HG03095 (cell line): ENCODE measurements at regions not wholly inside any gene's neighbourhood (a gene's known extent, or its start where the extent isn't known, plus 50 kb on each side); places are given as distances from the start of the nearest gene placed in this dataset.

Experiments used
- ATAC-seq: cut with Tn5 transposase; IDR thresholded peaks from one replicate; pipeline ENCODE4 v1.9.1; 2021; ENCODE audit warnings: moderate library complexity; ENCODE audit not compliant: unreplicated experiment

GRCh38 chr1:56357927-56358690 lies 221.3 kb downstream of the PLPP3 start:
- ATAC-seq = no peak

GRCh38 chr1:56356376-56356990 lies 222.9 kb downstream of the PLPP3 start:
- ATAC-seq = no peak

GRCh38 chr1:56355918-56356317 lies 223.4 kb downstream of the PLPP3 start:
- no peak for ATAC-seq

GRCh38 chr1:56355422-56355821 lies 223.9 kb downstream of the PLPP3 start:
- no peak for ATAC-seq

GRCh38 chr1:56345831-56346230 lies 233.5 kb downstream of the PLPP3 start:
- no peak for ATAC-seq

- no peak for ATAC-seq
These were observed 238.4 kb downstream of the PLPP3 start for GRCh38 chr1:56340977-56341376.

- no peak for ATAC-seq
These were observed 239.4 kb downstream of the PLPP3 start for GRCh38 chr1:56339786-56340465.

- no peak for ATAC-seq
These were observed 240.3 kb downstream of the PLPP3 start for GRCh38 chr1:56339093-56339492.

- no peak for ATAC-seq
These were observed 242.4 kb downstream of the PLPP3 start for GRCh38 chr1:56336982-56337381.

GRCh38 chr1:56335394-56335793 lies 244.0 kb downstream of the PLPP3 start:
- ATAC-seq = no peak

GRCh38 chr1:56334047-56334446 lies 245.3 kb downstream of the PLPP3 start:
- ATAC-seq = no peak

GRCh38 chr1:56333461-56333860 lies 245.9 kb downstream of the PLPP3 start:
- ATAC-seq = no peak

GRCh38 chr1:56331892-56332567 lies 247.3 kb downstream of the PLPP3 start:
- ATAC-seq = no peak

- no peak for ATAC-seq
These were observed 248.0 kb downstream of the PLPP3 start for GRCh38 chr1:56331207-56331891.

GRCh38 chr1:56330391-56331026 lies 248.9 kb downstream of the PLPP3 start:
- peak; percentile 57 for ATAC-seq

GRCh38 chr1:56329970-56330369 lies 249.4 kb downstream of the PLPP3 start:
- no peak for ATAC-seq

GRCh38 chr1:56327195-56327594 lies 252.2 kb downstream of the PLPP3 start:
- ATAC-seq = no peak

GRCh38 chr1:56326056-56326455 lies 253.3 kb downstream of the PLPP3 start:
- ATAC-seq = no peak

- ATAC-seq = no peak
These were observed 254.9 kb downstream of the PLPP3 start for GRCh38 chr1:56324504-56324903.

GRCh38 chr1:56322211-56322610 lies 257.2 kb downstream of the PLPP3 start:
- no peak for ATAC-seq

- no peak for ATAC-seq
These were observed 258.2 kb downstream of the PLPP3 start for GRCh38 chr1:56321150-56321490.
